ENCODE measurements at regions not wholly inside any gene's neighbourhood (a gene's known extent, or its start where the extent isn't known, plus 50 kb on each side); places are given as distances from the start of the nearest gene placed in this dataset.
"Not testable (repeated sequence)": the region's sequence is repeated elsewhere in the genome, so short reads cannot be mapped to it uniquely, and the experiment has no call there.

- Histone ChIP-seq H3K36me3 (no peaks in the 10 kb centered on the region), H3K9me3 (no peaks in the 10 kb centered on the region), H3K27ac (replicated peaks in 1 of 4) (no peak overlapping the region), H3K4me3 (no peak overlapping the region), H3K27me3 (no peaks in the 10 kb centered on the region), H3K4me1 (peaks cover 0 to 8% (median 2%) of the 10 kb centered on the region in 4 donors)
- no peak for DNase-seq (ENCODE audit: extremely low spot score)
- intact Hi-C loops (cut with DNase I), result no loop called here
- WGBS, result 60% methylated on average over 2 of the region's 2 CpGs
- TF ChIP-seq CTCF (IDR thresholded peaks at IDR 0.05) (no peak), POLR2AphosphoS5 (IDR thresholded peaks at IDR 0.05) (no peak), EP300 (IDR thresholded peaks at IDR 0.05) (no peak), POLR2A (IDR thresholded peaks at IDR 0.05; ENCODE audit: low read depth) (no peak)
These were observed 225.8 kb upstream of the ALCAM start for GRCh38 chr3:105140899-105141367.

GRCh38 chr3:105144837-105145236 lies 221.9 kb upstream of the ALCAM start:
- Histone ChIP-seq H3K36me3 (no peaks in the 10 kb centered on the region), H3K9me3 (no peaks in the 10 kb centered on the region), H3K27ac (replicated peaks in 1 of 4) (no peak overlapping the region), H3K4me3 (no peak overlapping the region), H3K27me3 (no peaks in the 10 kb centered on the region), H3K4me1 (peaks cover 0 to 8% (median 3%) of the 10 kb centered on the region in 4 donors)
- intact Hi-C loops (cut with DNase I), result no loop called here
- WGBS, result 69% methylated on average over 1 of the region's 1 CpG
- no peak for TF ChIP-seq EP300 (IDR thresholded peaks at IDR 0.05)
- no peak for TF ChIP-seq POLR2AphosphoS5 (IDR thresholded peaks at IDR 0.05)
- TF ChIP-seq CTCF (IDR thresholded peaks at IDR 0.05), result no peak
- no peak for TF ChIP-seq POLR2A (IDR thresholded peaks at IDR 0.05; ENCODE audit: low read depth)
- DNase-seq (ENCODE audit: extremely low spot score), result no peak

- no peaks in the 10 kb centered on the region for H3K27me3 ChIP-seq
- intact Hi-C loops (cut with DNase I), result no loop called here
- WGBS, result 63% methylated on average over 1 of the region's 1 CpG
- H3K27ac ChIP-seq (replicated peaks in 1 of 4), result no peak overlapping the region
- no peaks in the 10 kb centered on the region for H3K9me3 ChIP-seq
- peaks cover 0 to 10% (median 8%) of the 10 kb centered on the region in 4 donors for H3K4me1 ChIP-seq
- DNase-seq (ENCODE audit: extremely low spot score), result no peak
- TF ChIP-seq POLR2AphosphoS5 (IDR thresholded peaks at IDR 0.05) (no peak), CTCF (IDR thresholded peaks at IDR 0.05) (no peak), POLR2A (IDR thresholded peaks at IDR 0.05; ENCODE audit: low read depth) (no peak), EP300 (IDR thresholded peaks at IDR 0.05) (no peak)
- no peaks in the 10 kb centered on the region for H3K36me3 ChIP-seq
- H3K4me3 ChIP-seq, result no peak overlapping the region
These were observed 221.2 kb upstream of the ALCAM start for GRCh38 chr3:105145511-105145910.

DNA sequence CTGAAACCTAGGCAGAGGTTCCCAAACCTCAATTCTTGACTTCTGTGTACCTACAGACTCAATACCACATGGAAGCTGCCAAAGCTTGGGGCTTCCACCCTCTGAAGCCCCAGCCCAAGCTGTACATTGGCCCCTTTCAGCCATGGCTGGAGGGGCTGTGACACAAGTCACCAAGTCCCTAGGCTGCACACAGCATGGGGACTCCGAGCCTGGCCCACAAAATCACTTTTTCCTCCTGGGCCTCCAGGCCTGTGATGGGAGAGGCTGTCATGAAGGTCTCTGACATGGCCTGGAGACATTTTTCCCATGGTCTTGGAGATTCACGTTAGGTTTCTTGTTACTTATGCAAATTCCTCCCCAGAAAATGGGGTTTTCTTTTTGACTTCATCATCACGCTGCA lies 217.5 kb upstream of the ALCAM start:
- H3K4me3 ChIP-seq; DNase-seq (ENCODE audit: extremely low spot score); H3K36me3 ChIP-seq; H3K9me3 ChIP-seq; H3K27ac ChIP-seq (replicated peaks in 1 of 4); H3K27me3 ChIP-seq; intact Hi-C loops (cut with DNase I): not testable (repeated sequence)
- peaks cover 0 to 14% (median 10%) of the 10 kb centered on the region in 4 donors for H3K4me1 ChIP-seq
- 94% methylated on average over 3 of the region's 3 CpGs for WGBS

DNA sequence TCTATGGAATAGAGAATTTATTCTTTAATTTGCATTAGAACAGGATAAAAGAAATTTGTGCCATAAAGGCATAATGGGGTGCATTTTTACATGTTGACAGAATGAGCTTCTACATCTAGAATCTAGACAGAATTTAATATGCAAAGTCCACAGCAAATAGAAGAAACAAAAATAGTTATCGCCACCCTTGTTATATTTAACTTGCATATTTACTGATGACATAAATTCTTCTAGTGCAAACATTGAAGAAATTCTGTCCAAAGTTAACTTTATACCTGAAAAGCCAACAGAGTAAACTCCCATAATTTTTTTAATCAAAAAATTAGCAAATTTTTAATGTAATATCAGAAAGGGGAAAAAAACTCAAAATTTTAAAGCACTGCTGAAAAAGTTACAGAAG lies 213.7 kb upstream of the ALCAM start:
- intact Hi-C loops (cut with DNase I), result no loop called here
- Histone ChIP-seq H3K27ac (replicated peaks in 1 of 4) (no peak overlapping the region), H3K4me3 (no peak overlapping the region), H3K4me1 (peaks cover 0 to 14% (median 10%) of the 10 kb centered on the region in 4 donors), H3K27me3 (no peaks in the 10 kb centered on the region), H3K36me3 (no peaks in the 10 kb centered on the region), H3K9me3 (no peaks in the 10 kb centered on the region)
- no peak for TF ChIP-seq POLR2A (IDR thresholded peaks at IDR 0.05; ENCODE audit: low read depth)
- 98% methylated on average over 1 of the region's 1 CpG for WGBS
- DNase-seq (ENCODE audit: extremely low spot score), result no peak

GRCh38 chr3:105154692-105155091 lies 212.0 kb upstream of the ALCAM start:
- DNase-seq (ENCODE audit: extremely low spot score), result no peak
- Histone ChIP-seq H3K36me3 (no peaks in the 10 kb centered on the region), H3K4me1 (peaks cover 0 to 14% (median 10%) of the 10 kb centered on the region in 4 donors), H3K27me3 (no peaks in the 10 kb centered on the region), H3K4me3 (no peak overlapping the region), H3K27ac (replicated peaks in 1 of 4) (no peak overlapping the region), H3K9me3 (no peaks in the 10 kb centered on the region)
- TF ChIP-seq POLR2AphosphoS5 (IDR thresholded peaks at IDR 0.05) (no peak), EP300 (IDR thresholded peaks at IDR 0.05) (no peak), CTCF (IDR thresholded peaks at IDR 0.05) (no peak), POLR2A (IDR thresholded peaks at IDR 0.05; ENCODE audit: low read depth) (no peak)
- intact Hi-C loops (cut with DNase I), result no loop called here
